Mammary epithelial cell (primary cell): ENCODE measurements at regions not wholly inside any gene's neighbourhood (a gene's known extent, or its start where the extent isn't known, plus 50 kb on each side); places are given as distances from the start of the nearest gene placed in this dataset.

ENCODE experiments used
- CTCF ChIP-seq, 2 donors: IDR thresholded peaks in 1 of 2; conservative IDR thresholded peaks in 1 of 2; 2 replicates each; pipeline ENCODE4 v1.5.1; 2011 to 2012; ENCODE audit warnings: inconsistent platforms in 2 of 2, low read length in 2 of 2, mild to moderate bottlenecking in 2 of 2, control low read depth in 1 of 2, low read depth in 1 of 2; ENCODE audit not compliant: insufficient read depth in 1 of 2; ENCODE audit errors: extremely low read depth in 1 of 2
- EZH2 ChIP-seq: IDR thresholded peaks from 2 replicates; pipeline ENCODE4 v1.6.1; 2012; ENCODE audit warnings: low read length, inconsistent platforms, borderline replicate concordance

GRCh38 chr2:12183032-12183645 is 436.7 kb downstream of the LPIN1 start:
- TF ChIP-seq CTCF (conservative IDR thresholded peaks at IDR 0.05 in 1 of 2, IDR thresholded peaks at IDR 0.05 in 1 of 2; ENCODE audit: extremely low read depth in 1 of 2, insufficient read depth in 1 of 2, low read depth in 1 of 2, low read length in 2 of 2), result no peak
- TF ChIP-seq EZH2, result no peak
